ENCODE measurements at regions not wholly inside any gene's neighbourhood (a gene's known extent, or its start where the extent isn't known, plus 50 kb on each side); places are given as distances from the start of the nearest gene placed in this dataset.

DNA sequence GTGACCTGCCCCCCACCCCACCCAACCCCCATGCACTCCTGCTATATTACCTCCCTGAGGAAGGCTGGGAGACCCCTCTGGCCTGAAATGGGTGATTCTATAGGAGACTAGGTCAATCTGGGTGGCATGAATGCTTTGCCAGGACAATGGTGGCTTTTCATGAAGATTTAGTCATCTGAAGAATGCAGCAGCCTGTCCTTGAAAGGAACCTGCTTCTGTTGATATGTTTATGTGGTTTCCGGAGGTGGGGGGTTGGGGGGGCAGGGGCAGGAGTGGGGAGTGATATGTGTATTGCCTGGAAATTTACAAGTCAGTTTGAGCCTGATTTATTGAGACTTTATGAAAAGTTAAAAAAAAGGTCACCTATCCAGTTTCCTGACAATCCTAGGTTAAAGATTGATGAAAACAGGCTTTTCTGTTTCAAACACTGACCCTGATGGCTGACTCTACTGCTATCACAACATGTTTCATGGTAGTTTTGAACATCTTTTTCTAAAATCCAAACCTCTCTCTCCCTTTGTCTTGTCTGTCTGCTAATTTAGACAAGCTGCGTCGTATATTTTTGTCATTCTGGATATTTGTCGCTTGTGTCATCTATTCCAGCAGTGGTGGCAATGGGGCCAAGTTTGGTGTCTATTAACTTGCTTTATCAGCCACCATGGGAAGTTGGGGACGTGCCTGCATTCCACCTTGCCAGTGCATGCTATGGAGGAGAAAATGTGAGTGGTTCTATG is 153.7 kb upstream of the EGFLAM start:
- no peak for DNase-seq
- H3K4me1 Mint-ChIP-seq (ENCODE audit: low read depth): no peaks in the 10 kb centered on the region
- no peak for TF ChIP-seq CTCF (IDR thresholded peaks at IDR 0.05)
- H3K9me3 Mint-ChIP-seq: no peaks in the 10 kb centered on the region
- no peak overlapping the region for H3K27ac Mint-ChIP-seq
- H3K4me3 Mint-ChIP-seq: no peak overlapping the region
- no peaks in the 10 kb centered on the region for H3K36me3 Mint-ChIP-seq (ENCODE audit: low read depth)
- peaks cover 7% of the 10 kb centered on the region for H3K27me3 Mint-ChIP-seq (ENCODE audit: insufficient read depth)

- DNase-seq: no peak
- H3K27me3 Mint-ChIP-seq (ENCODE audit: insufficient read depth): peaks cover 11% of the 10 kb centered on the region
- no peak for TF ChIP-seq CTCF (IDR thresholded peaks at IDR 0.05)
- no peaks in the 10 kb centered on the region for H3K36me3 Mint-ChIP-seq (ENCODE audit: low read depth)
- no peak overlapping the region for H3K27ac Mint-ChIP-seq
- H3K9me3 Mint-ChIP-seq: no peaks in the 10 kb centered on the region
- H3K4me1 Mint-ChIP-seq (ENCODE audit: low read depth): no peaks in the 10 kb centered on the region
- H3K4me3 Mint-ChIP-seq: no peak overlapping the region
Measured at GRCh38 chr5:38101897-38102296, 156.5 kb upstream of the EGFLAM start.

DNA sequence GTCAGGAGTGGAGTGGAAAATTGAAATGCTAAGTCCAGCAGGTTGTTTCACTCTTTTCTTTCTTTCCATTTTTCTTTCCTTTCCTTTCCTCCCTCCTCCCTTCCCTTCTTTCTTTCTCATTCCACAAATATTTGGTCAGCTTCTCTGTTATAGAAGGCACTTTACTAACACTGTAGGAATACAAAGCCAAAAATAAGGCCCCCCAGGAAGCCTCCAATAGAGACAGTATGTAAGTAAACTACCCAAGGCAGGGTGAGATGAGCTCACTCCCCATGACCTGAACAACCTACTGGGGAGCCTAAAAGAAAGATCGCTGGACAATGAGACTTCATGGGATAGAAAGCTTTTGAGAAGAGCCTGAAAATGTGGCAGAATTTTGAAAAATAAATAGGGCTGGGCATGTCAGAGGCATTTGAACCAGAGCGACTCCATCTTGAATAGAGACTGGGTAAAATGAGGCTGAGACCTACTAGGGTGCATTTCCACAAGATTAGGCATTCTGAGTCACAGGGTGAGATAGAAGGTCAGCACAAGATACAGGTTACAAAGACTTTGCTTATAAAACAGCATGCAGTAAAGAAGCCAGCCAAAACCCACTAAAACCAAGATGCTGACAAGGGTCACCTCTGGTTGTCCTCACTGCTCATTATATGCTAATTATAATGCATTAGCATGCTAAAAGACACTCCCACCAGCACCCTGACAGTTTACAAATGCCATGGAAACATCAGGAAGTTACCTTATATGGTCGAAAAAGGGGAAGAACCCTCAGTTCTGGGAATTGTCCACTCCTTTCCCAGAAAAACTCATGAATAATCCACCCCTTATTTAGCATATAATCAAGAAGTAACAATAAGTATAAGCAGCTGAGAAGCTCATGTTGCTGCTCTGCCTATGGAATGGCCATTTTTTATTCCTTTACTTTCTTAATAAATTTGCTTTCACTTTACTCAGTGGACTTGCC is 158.9 kb upstream of the EGFLAM start:
- H3K4me3 Mint-ChIP-seq: no peak overlapping the region
- no peaks in the 10 kb centered on the region for H3K9me3 Mint-ChIP-seq
- DNase-seq: no peak
- H3K4me1 Mint-ChIP-seq (ENCODE audit: low read depth): no peaks in the 10 kb centered on the region
- H3K27ac Mint-ChIP-seq: no peak overlapping the region
- H3K27me3 Mint-ChIP-seq (ENCODE audit: insufficient read depth): peaks cover 10% of the 10 kb centered on the region
- TF ChIP-seq CTCF (IDR thresholded peaks at IDR 0.05): no peak
- H3K36me3 Mint-ChIP-seq (ENCODE audit: low read depth): no peaks in the 10 kb centered on the region

- H3K36me3 Mint-ChIP-seq (ENCODE audit: low read depth): no peaks in the 10 kb centered on the region
- H3K4me1 Mint-ChIP-seq (ENCODE audit: low read depth): no peaks in the 10 kb centered on the region
- H3K27ac Mint-ChIP-seq: no peak overlapping the region
- peaks cover 8% of the 10 kb centered on the region for H3K27me3 Mint-ChIP-seq (ENCODE audit: insufficient read depth)
- no peak for TF ChIP-seq CTCF (IDR thresholded peaks at IDR 0.05)
- DNase-seq: no peak
- no peak overlapping the region for H3K4me3 Mint-ChIP-seq
- no peaks in the 10 kb centered on the region for H3K9me3 Mint-ChIP-seq
Measured at GRCh38 chr5:38094889-38095288, 163.5 kb upstream of the EGFLAM start.

- peaks cover 8% of the 10 kb centered on the region for H3K27me3 Mint-ChIP-seq (ENCODE audit: insufficient read depth)
- H3K9me3 Mint-ChIP-seq: no peaks in the 10 kb centered on the region
- no peaks in the 10 kb centered on the region for H3K4me1 Mint-ChIP-seq (ENCODE audit: low read depth)
- no peaks in the 10 kb centered on the region for H3K36me3 Mint-ChIP-seq (ENCODE audit: low read depth)
- H3K4me3 Mint-ChIP-seq: no peak overlapping the region
- H3K27ac Mint-ChIP-seq: no peak overlapping the region
- DNase-seq: no peak
- no peak for TF ChIP-seq CTCF (IDR thresholded peaks at IDR 0.05)
Measured at GRCh38 chr5:38093855-38094254, 164.5 kb upstream of the EGFLAM start.

Measured in HFFc6 (cell line).